H1 (cell line): ENCODE measurements at regions not wholly inside any gene's neighbourhood (a gene's known extent, or its start where the extent isn't known, plus 50 kb on each side); places are given as distances from the start of the nearest gene placed in this dataset.

ENCODE experiments used
- CTBP2 ChIP-seq: IDR thresholded peaks from 2 replicates; pipeline ENCODE4 v1.7.0; 2011; ENCODE audit warnings: borderline replicate concordance, mild to moderate bottlenecking, moderate library complexity, mixed read lengths, low read length; ENCODE audit not compliant: insufficient read depth, insufficient read length
- EP300 ChIP-seq, 2 experiments: IDR thresholded peaks; 1 replicate in 1 of 2; 2 replicates in 1 of 2; pipeline ENCODE4 v1.6.1; 2011 to 2012; ENCODE audit warnings: low read depth in 2 of 2, low read length in 2 of 2, mild to moderate bottlenecking in 2 of 2, borderline replicate concordance in 1 of 2, inconsistent platforms in 1 of 2, moderate library complexity in 1 of 2
- SAP30 ChIP-seq: fragments of 300-600 bp; sonication (generic); IDR thresholded peaks from 2 replicates; pipeline ENCODE4 v1.7.1; 2012; ENCODE audit warnings: low read length, moderate library complexity, mild to moderate bottlenecking, inconsistent platforms; ENCODE audit not compliant: insufficient read depth, insufficient replicate concordance

- TF ChIP-seq EP300 (IDR thresholded peaks at IDR 0.05; ENCODE audit: borderline replicate concordance in 1 of 2, low read depth in 2 of 2, low read length in 2 of 2): no peak
- no peak for TF ChIP-seq SAP30
- TF ChIP-seq CTBP2: no peak
- TF ChIP-seq, all 59 proteins: peak for 0
Observed at GRCh38 chr6:94089941-94090340, 670.6 kb upstream of the EPHA7 start (continued).
